IMR-90 (cell line): ENCODE measurements at regions not wholly inside any gene's neighbourhood (a gene's known extent, or its start where the extent isn't known, plus 50 kb on each side); places are given as distances from the start of the nearest gene placed in this dataset.

ENCODE experiments used
- BHLHE40 ChIP-seq: fragments of 150-350 bp; IDR thresholded peaks from 2 replicates; pipeline ENCODE4 v1.6.1; 2016; ENCODE audit warnings: mild to moderate bottlenecking, low read depth, low read length
- CEBPB ChIP-seq: IDR thresholded peaks from 2 replicates; pipeline ENCODE4 v1.6.1; 2012; ENCODE audit warnings: low read depth, low read length, improper control_type of control experiment
- CHD1 ChIP-seq: IDR thresholded peaks from 2 replicates; pipeline ENCODE4 v1.6.1; 2012; ENCODE audit warnings: low read depth, low read length, improper control_type of control experiment
- CTCF ChIP-seq: conservative IDR thresholded peaks from 2 replicates; pipeline ENCODE4 v1.5.1; 2012; ENCODE audit warnings: mild to moderate bottlenecking, low read depth, low read length, improper control_type of control experiment
- ELK1 ChIP-seq: fragments of 150-350 bp; IDR thresholded peaks from 2 replicates; pipeline ENCODE4 v1.6.1; 2016; ENCODE audit warnings: low read depth, mild to moderate bottlenecking, low read length, moderate library complexity, borderline replicate concordance
- FOS ChIP-seq: fragments of 150-350 bp; IDR thresholded peaks from 2 replicates; pipeline ENCODE4 v1.6.1; 2016; ENCODE audit warnings: low read depth, low read length
- MAFK ChIP-seq: IDR thresholded peaks from 2 replicates; pipeline ENCODE4 v1.6.1; 2012; ENCODE audit warnings: low read depth, low read length, improper control_type of control experiment
- MAZ ChIP-seq: IDR thresholded peaks from 2 replicates; pipeline ENCODE4 v1.6.1; 2012; ENCODE audit warnings: low read depth, mild to moderate bottlenecking, low read length, improper control_type of control experiment, moderate library complexity, borderline replicate concordance
- POLR2A ChIP-seq: IDR thresholded peaks from 2 replicates; pipeline ENCODE4 v1.6.1; 2012; ENCODE audit warnings: mild to moderate bottlenecking, low read depth, low read length
- RAD21 ChIP-seq: IDR thresholded peaks from 2 replicates; pipeline ENCODE4 v1.6.1; 2012; ENCODE audit warnings: low read length, improper control_type of control experiment
- RCOR1 ChIP-seq: IDR thresholded peaks from 2 replicates; pipeline ENCODE4 v1.6.1; 2012; ENCODE audit warnings: mild to moderate bottlenecking, low read length, improper control_type of control experiment; ENCODE audit not compliant: insufficient replicate concordance
- RFX5 ChIP-seq: IDR thresholded peaks from 2 replicates; pipeline ENCODE4 v1.8.0; 2012; ENCODE audit warnings: low read depth, mild to moderate bottlenecking, low read length, moderate library complexity
- SMC3 ChIP-seq: fragments of 150-350 bp; IDR thresholded peaks from 2 replicates; pipeline ENCODE4 v1.6.1; 2016; ENCODE audit warnings: low read depth, mild to moderate bottlenecking, antibody characterized with exemption, low read length, moderate library complexity
- TF ChIP-seq, protein P1 (sequence below): fragments of 150-350 bp; IDR thresholded peaks from 2 replicates; pipeline ENCODE4 v1.6.1; 2017; ENCODE audit warnings: mild to moderate bottlenecking, antibody characterized with exemption, low read length, low read depth

- no peak for TF ChIP-seq CTCF
- no peak for TF ChIP-seq POLR2A
- TF ChIP-seq MAFK = no peak
- TF ChIP-seq, protein P1, sequence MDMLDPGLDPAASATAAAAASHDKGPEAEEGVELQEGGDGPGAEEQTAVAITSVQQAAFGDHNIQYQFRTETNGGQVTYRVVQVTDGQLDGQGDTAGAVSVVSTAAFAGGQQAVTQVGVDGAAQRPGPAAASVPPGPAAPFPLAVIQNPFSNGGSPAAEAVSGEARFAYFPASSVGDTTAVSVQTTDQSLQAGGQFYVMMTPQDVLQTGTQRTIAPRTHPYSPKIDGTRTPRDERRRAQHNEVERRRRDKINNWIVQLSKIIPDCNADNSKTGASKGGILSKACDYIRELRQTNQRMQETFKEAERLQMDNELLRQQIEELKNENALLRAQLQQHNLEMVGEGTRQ = no peak
- no peak for TF ChIP-seq RAD21
- TF ChIP-seq BHLHE40 = no peak
- TF ChIP-seq RCOR1 = no peak
- TF ChIP-seq MAZ = no peak
- no peak for TF ChIP-seq CHD1
- TF ChIP-seq ELK1 = no peak
- no peak for TF ChIP-seq CEBPB
- no peak for TF ChIP-seq FOS
- no peak for TF ChIP-seq RFX5
- no peak for TF ChIP-seq SMC3
Measured at GRCh38 chr9:126114850-126115460, 211.7 kb upstream of the MVB12B start.
